RWPE2 (cell line): ENCODE measurements at regions not wholly inside any gene's neighbourhood (a gene's known extent, or its start where the extent isn't known, plus 50 kb on each side); places are given as distances from the start of the nearest gene placed in this dataset.

Experiments
- ATAC-seq: fragments of 200-7000 bp; cut with Tn5 transposase; 3 replicates; pipeline ENCODE4 v1.9.1; 2021; ENCODE audit warnings: low read depth
- DNase-seq: peaks from one replicate; pipeline ENCODE4 v3.0.0-alpha.2; 2020; ENCODE audit warnings: low spot score
- H3K27ac ChIP-seq: fragments of 450-650 bp; 2 replicates; pipeline ENCODE4 v1.5.1; 2017; ENCODE audit warnings: mild to moderate bottlenecking; ENCODE audit not compliant: poor library complexity, severe bottlenecking
- H3K27me3 ChIP-seq: fragments of 250-450 bp; sonication (Bioruptor Pico); 2 replicates; pipeline ENCODE4 v1.5.1; 2021; ENCODE audit warnings: mild to moderate bottlenecking, moderate library complexity; ENCODE audit not compliant: insufficient read depth, poor library complexity, severe bottlenecking
- H3K36me3 ChIP-seq: fragments of 250-450 bp; sonication (Bioruptor Pico); 2 replicates; pipeline ENCODE4 v1.5.1; 2020; ENCODE audit warnings: low read depth, mild to moderate bottlenecking, moderate library complexity
- H3K4me1 ChIP-seq: fragments of 250-450 bp; sonication (Bioruptor Pico); 2 replicates; pipeline ENCODE4 v1.5.1; 2021; ENCODE audit warnings: mild to moderate bottlenecking, moderate library complexity; ENCODE audit not compliant: insufficient read depth, poor library complexity, severe bottlenecking
- H3K4me3 ChIP-seq: fragments of 250-450 bp; sonication (Bioruptor Pico); 2 replicates; pipeline ENCODE4 v1.5.1; 2021; ENCODE audit warnings: mild to moderate bottlenecking, moderate library complexity; ENCODE audit not compliant: severe bottlenecking
- H3K9me3 ChIP-seq: fragments of 250-450 bp; sonication (Bioruptor Pico); 2 replicates; pipeline ENCODE4 v1.5.1; 2021; ENCODE audit warnings: mild to moderate bottlenecking, moderate library complexity; ENCODE audit not compliant: severe bottlenecking
- TF ChIP-seq, protein P1 (sequence below): fragments of 450-650 bp; IDR thresholded peaks from one replicate; pipeline ENCODE4 v1.5.1; 2017; ENCODE audit warnings: mild to moderate bottlenecking, moderate library complexity; ENCODE audit not compliant: poor library complexity, severe bottlenecking

DNA sequence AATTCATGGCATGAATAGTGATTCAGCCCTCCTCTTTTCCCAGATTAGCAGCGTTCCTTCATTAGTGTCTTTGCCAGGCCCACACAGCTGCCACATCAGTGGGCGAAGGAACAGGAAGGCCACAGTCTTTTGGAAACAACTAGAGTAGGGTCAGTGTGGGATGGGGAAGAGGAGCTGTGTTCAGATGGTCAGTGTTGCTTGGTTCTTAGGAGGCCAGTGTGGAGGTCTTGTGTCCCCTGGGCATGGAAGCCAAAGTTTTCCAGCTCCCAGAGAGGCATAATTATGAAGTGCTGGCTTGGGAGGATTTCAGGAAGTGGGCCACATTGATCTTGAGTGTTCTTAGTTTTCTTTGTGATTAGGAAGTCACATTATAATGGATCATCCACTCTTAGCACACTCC lies 269.6 kb downstream of the PSAT1 start:
- H3K36me3 ChIP-seq: no peaks in the 10 kb centered on the region
- TF ChIP-seq, protein P1, sequence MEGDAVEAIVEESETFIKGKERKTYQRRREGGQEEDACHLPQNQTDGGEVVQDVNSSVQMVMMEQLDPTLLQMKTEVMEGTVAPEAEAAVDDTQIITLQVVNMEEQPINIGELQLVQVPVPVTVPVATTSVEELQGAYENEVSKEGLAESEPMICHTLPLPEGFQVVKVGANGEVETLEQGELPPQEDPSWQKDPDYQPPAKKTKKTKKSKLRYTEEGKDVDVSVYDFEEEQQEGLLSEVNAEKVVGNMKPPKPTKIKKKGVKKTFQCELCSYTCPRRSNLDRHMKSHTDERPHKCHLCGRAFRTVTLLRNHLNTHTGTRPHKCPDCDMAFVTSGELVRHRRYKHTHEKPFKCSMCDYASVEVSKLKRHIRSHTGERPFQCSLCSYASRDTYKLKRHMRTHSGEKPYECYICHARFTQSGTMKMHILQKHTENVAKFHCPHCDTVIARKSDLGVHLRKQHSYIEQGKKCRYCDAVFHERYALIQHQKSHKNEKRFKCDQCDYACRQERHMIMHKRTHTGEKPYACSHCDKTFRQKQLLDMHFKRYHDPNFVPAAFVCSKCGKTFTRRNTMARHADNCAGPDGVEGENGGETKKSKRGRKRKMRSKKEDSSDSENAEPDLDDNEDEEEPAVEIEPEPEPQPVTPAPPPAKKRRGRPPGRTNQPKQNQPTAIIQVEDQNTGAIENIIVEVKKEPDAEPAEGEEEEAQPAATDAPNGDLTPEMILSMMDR: no peak
- no peak overlapping the region for H3K4me3 ChIP-seq
- ATAC-seq (no peak), DNase-seq (no peak)
- no peaks in the 10 kb centered on the region for H3K27me3 ChIP-seq
- H3K9me3 ChIP-seq: no peaks in the 10 kb centered on the region
- H3K4me1 ChIP-seq: peaks cover 15% of the 10 kb centered on the region
- H3K27ac ChIP-seq: peak overlapping the region; percentile 54

DNA sequence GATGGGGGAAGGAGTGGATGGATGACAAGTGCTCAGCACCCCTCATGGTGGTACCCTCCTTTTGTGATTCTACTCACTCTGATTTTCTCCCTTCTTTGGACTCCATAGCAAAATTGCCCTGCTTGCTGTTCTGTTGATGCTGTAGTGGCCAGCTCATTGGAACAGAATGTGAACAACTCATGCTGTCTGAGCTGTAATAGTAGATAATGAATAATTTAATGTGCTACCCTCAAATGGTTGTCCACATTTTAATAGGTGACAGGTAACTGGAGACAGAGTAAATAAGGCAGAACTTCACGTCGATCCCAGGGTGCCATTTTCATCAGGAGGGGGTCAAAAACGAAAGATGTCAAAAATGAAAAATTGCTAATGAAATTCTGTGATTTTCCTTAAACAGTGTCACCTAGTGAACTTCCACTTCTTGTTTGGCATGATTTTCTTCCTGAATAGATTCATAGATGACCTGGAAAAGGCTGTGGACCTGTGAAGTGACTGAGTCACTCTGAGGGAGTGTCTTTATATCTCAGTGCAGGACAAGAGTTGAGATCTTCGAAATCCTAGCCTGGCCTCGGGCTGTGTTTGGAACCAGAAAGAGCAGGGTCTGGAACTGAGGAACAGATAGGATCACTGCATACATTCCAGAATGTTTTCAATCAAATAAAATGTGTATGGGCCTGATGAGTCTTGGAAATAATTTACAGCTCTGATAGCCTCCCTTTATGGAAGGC lies 270.2 kb downstream of the PSAT1 start:
- Histone ChIP-seq H3K27me3 (no peaks in the 10 kb centered on the region), H3K4me3 (no peak overlapping the region), H3K9me3 (no peaks in the 10 kb centered on the region), H3K4me1 (peaks cover 15% of the 10 kb centered on the region), H3K36me3 (no peaks in the 10 kb centered on the region), H3K27ac (peak overlapping the region; percentile 54)
- TF ChIP-seq, protein P1: no peak
- DNase-seq: no peak
- peak; percentile 90 for ATAC-seq

DNA sequence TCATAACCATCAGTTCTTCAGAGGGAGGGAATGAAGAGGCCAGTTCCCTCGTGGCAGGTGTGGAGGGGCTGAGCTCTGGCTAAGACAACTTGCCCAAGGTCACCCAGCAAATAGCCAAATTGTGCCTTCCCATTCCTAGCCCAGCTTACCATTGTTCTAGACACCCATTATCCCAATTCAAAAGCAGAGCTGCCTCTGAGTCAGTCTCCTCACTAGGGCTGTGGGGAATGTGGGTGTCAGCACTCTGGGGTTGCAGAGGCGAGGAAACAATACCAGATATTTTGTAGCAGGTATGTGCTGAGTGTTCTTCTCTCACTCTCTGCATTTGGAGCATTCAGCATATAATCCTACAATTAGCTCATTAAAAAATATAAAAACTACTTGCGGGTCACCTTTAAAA lies 270.8 kb downstream of the PSAT1 start:
- Histone ChIP-seq H3K9me3 (no peaks in the 10 kb centered on the region), H3K27ac (peak overlapping the region; percentile 54), H3K27me3 (no peaks in the 10 kb centered on the region), H3K4me1 (peaks cover 15% of the 10 kb centered on the region), H3K4me3 (no peak overlapping the region), H3K36me3 (no peaks in the 10 kb centered on the region)
- ATAC-seq (peak; percentile 55), DNase-seq (no peak)
- TF ChIP-seq, protein P1: no peak

GRCh38 chr9:78568774-78569173 lies 271.8 kb downstream of the PSAT1 start:
- Histone ChIP-seq H3K36me3 (no peaks in the 10 kb centered on the region), H3K4me3 (no peak overlapping the region), H3K9me3 (no peaks in the 10 kb centered on the region), H3K27ac (no peak overlapping the region), H3K4me1 (peaks cover 15% of the 10 kb centered on the region), H3K27me3 (no peaks in the 10 kb centered on the region)
- TF ChIP-seq, protein P1: no peak
- DNase-seq (no peak), ATAC-seq (no peak)

DNA sequence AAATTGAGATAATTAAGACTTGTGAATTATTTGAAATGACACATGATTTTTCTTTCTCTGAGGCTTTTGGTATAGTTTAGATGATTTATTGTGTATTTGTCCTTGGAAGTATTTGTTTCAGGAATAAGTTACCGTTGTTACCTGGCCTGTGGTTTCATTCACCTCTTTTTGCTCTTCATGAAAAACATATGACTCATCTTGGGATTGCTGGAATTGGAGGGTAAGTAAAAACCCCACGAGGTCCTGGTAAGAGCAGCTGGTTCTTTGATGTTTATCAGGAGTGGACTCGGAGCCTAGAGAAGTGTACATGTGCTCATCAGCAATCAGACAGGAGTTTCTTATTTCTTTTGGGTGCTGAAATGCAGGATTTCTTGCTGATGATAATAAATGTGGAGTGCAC lies 275.3 kb downstream of the PSAT1 start:
- H3K36me3 ChIP-seq: no peaks in the 10 kb centered on the region
- H3K4me1 ChIP-seq: peaks cover 7% of the 10 kb centered on the region
- TF ChIP-seq, protein P1: no peak
- no peak overlapping the region for H3K27ac ChIP-seq
- DNase-seq: no peak
- no peaks in the 10 kb centered on the region for H3K27me3 ChIP-seq
- no peaks in the 10 kb centered on the region for H3K9me3 ChIP-seq
- H3K4me3 ChIP-seq: no peak overlapping the region
- ATAC-seq: no peak; the same call in 2 of the 3 replicates
